H1 (cell line): ENCODE measurements at regions not wholly inside any gene's neighbourhood (a gene's known extent, or its start where the extent isn't known, plus 50 kb on each side); places are given as distances from the start of the nearest gene placed in this dataset.

Experiments
- CTCF ChIA-PET: fragments of 300-600 bp; sonication (Branson Sonifier 250); formaldehyde crosslinking; loops from one replicate; lab custom pipeline; 2021; ENCODE audit not compliant: partially characterized antibody; lab: Charles Lee
- POLR2A ChIA-PET: fragments of 300-600 bp; sonication (Branson Sonifier 250); formaldehyde crosslinking; loops from one replicate; lab custom pipeline; 2021; ENCODE audit warnings: inconsistent platforms; ENCODE audit not compliant: partially characterized antibody; lab: Charles Lee
- DNase-seq, 2 experiments: peaks; one replicate each; pipeline versions ENCODE4 v3.0.0 to v3.0.0-alpha.2; 2010 to 2022; ENCODE audit warnings: low spot score in 2 of 2, low read depth in 1 of 2, mixed read lengths in 1 of 2
- FAIRE-seq: peaks from 2 replicates; lab custom pipeline; 2011; peaks lifted over from hg19 to GRCh38; lab: Jason Lieb, UNC
- H2AFZ ChIP-seq: 2 replicates; pipeline ENCODE4 v1.8.1; 2012; ENCODE audit warnings: low read length, inconsistent platforms
- H2AK5ac ChIP-seq: 2 replicates; pipeline ENCODE4 v1.6.1; 2013; ENCODE audit warnings: low read depth, low read length
- H2BK120ac ChIP-seq: replicated peaks from 2 replicates; pipeline ENCODE3; 2013; ENCODE audit warnings: low read depth, low read length, inconsistent platforms
- H2BK12ac ChIP-seq: 2 replicates; pipeline ENCODE4 v1.6.1; 2013; ENCODE audit warnings: low read depth, low read length
- H2BK15ac ChIP-seq: 2 replicates; pipeline ENCODE4 v1.6.1; 2013; ENCODE audit warnings: low read length
- H2BK20ac ChIP-seq: 2 replicates; pipeline ENCODE4 v1.6.1; 2013; ENCODE audit warnings: low read length
- H2BK5ac ChIP-seq: 2 replicates; pipeline ENCODE4 v1.6.1; 2013; ENCODE audit warnings: low read depth, low read length
- H3K14ac ChIP-seq: 2 replicates; pipeline ENCODE4 v1.6.1; 2013; ENCODE audit warnings: inconsistent platforms; ENCODE audit not compliant: insufficient read length
- H3K18ac ChIP-seq: 2 replicates; pipeline ENCODE4 v1.6.1; 2013; ENCODE audit warnings: low read length; ENCODE audit errors: extremely low read depth
- H3K23ac ChIP-seq: 2 replicates; pipeline ENCODE4 v1.6.1; 2013; ENCODE audit warnings: inconsistent platforms; ENCODE audit not compliant: insufficient read length
- H3K23me2 ChIP-seq: 2 replicates; pipeline ENCODE4 v1.6.1; 2013; ENCODE audit warnings: low read depth, low read length
- H3K27ac ChIP-seq: 2 replicates; pipeline ENCODE4 v1.6.1; 2011; ENCODE audit warnings: low read depth, low read length, inconsistent platforms
- H3K27me3 ChIP-seq, 4 experiments: replicated peaks in 1 of 4; 1 replicate in 1 of 4; 2 replicates in 3 of 4; pipeline versions ENCODE4 v1.6.1 to v1.8.1; 2011 to 2013; ENCODE audit warnings: low read length in 3 of 4, mild to moderate bottlenecking in 3 of 4, inconsistent platforms in 2 of 4, mixed read lengths in 2 of 4, moderate library complexity in 1 of 4; ENCODE audit not compliant: control insufficient read depth in 3 of 4, insufficient read depth in 3 of 4; ENCODE audit errors: extremely low read depth in 1 of 4
- H3K36me3 ChIP-seq, 4 experiments: 2 replicates each; pipeline versions ENCODE4 v1.6.1 to v1.8.1; 2011 to 2013; ENCODE audit warnings: mild to moderate bottlenecking in 4 of 4, low read length in 3 of 4, moderate library complexity in 2 of 4, control low read depth in 1 of 4, inconsistent platforms in 1 of 4; ENCODE audit not compliant: insufficient read depth in 4 of 4, control insufficient read depth in 2 of 4
- H3K4ac ChIP-seq: replicated peaks from 2 replicates; pipeline ENCODE3; 2013; ENCODE audit warnings: low read length, low read depth, mixed read lengths, inconsistent platforms; ENCODE audit not compliant: insufficient read length
- H3K4me1 ChIP-seq, 4 experiments: replicated peaks in 1 of 4; 1 replicate in 1 of 4; 2 replicates in 3 of 4; pipeline versions ENCODE4 v1.6.1 to v1.8.1; 2011 to 2013; ENCODE audit warnings: low read length in 3 of 4, inconsistent platforms in 2 of 4, mixed read lengths in 1 of 4; ENCODE audit not compliant: insufficient read depth in 4 of 4, control insufficient read depth in 3 of 4
- H3K4me2 ChIP-seq, 2 experiments: 2 replicates each; pipeline versions ENCODE4 v1.6.1 to v1.8.1; 2011 to 2013; ENCODE audit warnings: low read depth in 2 of 2, low read length in 2 of 2, control low read depth in 1 of 2, inconsistent platforms in 1 of 2, mild to moderate bottlenecking in 1 of 2; ENCODE audit not compliant: insufficient read depth in 1 of 2
- H3K4me3 ChIP-seq, 4 experiments: fragments of 200-600, 300-600 bp in 1 of 4; sonication (generic), shearing (Covaris generic), sonication (Bioruptor Twin) in 1 of 4; 2 replicates each; pipeline versions ENCODE4 v1.5.1 to v1.8.1; 2011 to 2016; ENCODE audit warnings: low read length in 4 of 4, low read depth in 3 of 4, control low read depth in 2 of 4, inconsistent platforms in 2 of 4, mild to moderate bottlenecking in 2 of 4, mixed read lengths in 1 of 4, moderate library complexity in 1 of 4; ENCODE audit not compliant: insufficient read depth in 2 of 4; ENCODE audit errors: extremely low read depth in 1 of 4
- H3K56ac ChIP-seq: replicated peaks from 2 replicates; pipeline ENCODE3; 2013; ENCODE audit warnings: low read depth, mild to moderate bottlenecking, mixed read lengths, low read length, inconsistent platforms; ENCODE audit not compliant: insufficient read length
- H3K79me1 ChIP-seq: 2 replicates; pipeline ENCODE4 v1.6.1; 2013; ENCODE audit warnings: low read depth, low read length, control low read depth
- H3K79me2 ChIP-seq, 2 experiments: 2 replicates each; pipeline versions ENCODE4 v1.6.1 to v1.8.1; 2012 to 2013; ENCODE audit warnings: low read length in 2 of 2, mild to moderate bottlenecking in 2 of 2, inconsistent platforms in 1 of 2; ENCODE audit not compliant: insufficient read depth in 2 of 2, control insufficient read depth in 1 of 2
- H3K9ac ChIP-seq, 4 experiments: replicated peaks in 1 of 4; 1 replicate in 1 of 4; 2 replicates in 3 of 4; pipeline versions ENCODE4 v1.6.1 to v1.8.1; 2011 to 2013; ENCODE audit warnings: low read depth in 3 of 4, low read length in 3 of 4, control low read depth in 2 of 4, mild to moderate bottlenecking in 2 of 4, moderate library complexity in 2 of 4, inconsistent platforms in 1 of 4; ENCODE audit errors: extremely low read depth in 1 of 4
- H3K9me3 ChIP-seq, 2 experiments: 2 replicates each; pipeline versions ENCODE4 v1.6.1 to v1.8.1; 2012 to 2013; ENCODE audit warnings: mild to moderate bottlenecking in 2 of 2, moderate library complexity in 2 of 2, control low read depth in 1 of 2, inconsistent platforms in 1 of 2, low read depth in 1 of 2, low read length in 1 of 2, mixed read lengths in 1 of 2; ENCODE audit not compliant: insufficient read depth in 2 of 2
- H4K20me1 ChIP-seq, 2 experiments: replicated peaks in 1 of 2; 2 replicates each; pipeline versions ENCODE3 to v1.8.1; 2011 to 2013; ENCODE audit warnings: inconsistent platforms in 2 of 2, low read length in 2 of 2, mild to moderate bottlenecking in 1 of 2; ENCODE audit not compliant: insufficient read depth in 2 of 2, control insufficient read depth in 1 of 2
- H4K5ac ChIP-seq: 2 replicates; pipeline ENCODE4 v1.6.1; 2013; ENCODE audit warnings: low read length, low read depth, mixed read lengths, inconsistent platforms; ENCODE audit not compliant: insufficient read length
- H4K8ac ChIP-seq: 2 replicates; pipeline ENCODE4 v1.8.0; 2013; ENCODE audit warnings: mild to moderate bottlenecking, moderate library complexity, low read length, inconsistent platforms; ENCODE audit not compliant: insufficient read depth; ENCODE audit errors: extremely low read depth
- H4K91ac ChIP-seq: replicated peaks from 2 replicates; pipeline ENCODE3; 2013; ENCODE audit warnings: low read length, mixed read lengths, inconsistent platforms; ENCODE audit not compliant: insufficient read length
- E2F6 ChIP-seq: IDR thresholded peaks from 2 replicates; pipeline ENCODE4 v1.6.1; 2012; ENCODE audit warnings: inconsistent platforms
- GABPA ChIP-seq: IDR thresholded peaks from 2 replicates; pipeline ENCODE4 v1.6.1; 2011; ENCODE audit warnings: mild to moderate bottlenecking, low read length, moderate library complexity, borderline replicate concordance; ENCODE audit not compliant: insufficient read depth
- KDM4A ChIP-seq: IDR thresholded peaks from one replicate; pipeline ENCODE4 v1.7.1; 2012; ENCODE audit warnings: low read depth, mild to moderate bottlenecking, moderate library complexity, low read length, inconsistent platforms; ENCODE audit not compliant: severe bottlenecking
- PHF8 ChIP-seq: fragments of 200-600 bp; sonication (generic); conservative IDR thresholded peaks from 2 replicates; pipeline ENCODE4 v1.7.1; 2012; ENCODE audit warnings: low read depth, mild to moderate bottlenecking, inconsistent platforms, low read length, moderate library complexity
- RFX5 ChIP-seq: IDR thresholded peaks from 2 replicates; pipeline ENCODE4 v1.6.1; 2011; ENCODE audit warnings: low read depth, low read length, improper control_type of control experiment, borderline replicate concordance
- SIN3A ChIP-seq, 2 experiments: IDR thresholded peaks in 1 of 2; conservative IDR thresholded peaks in 1 of 2; 2 replicates each; pipeline ENCODE4 v1.6.1; 2011 to 2012; ENCODE audit warnings: low read length in 2 of 2, improper control_type of control experiment in 1 of 2, low read depth in 1 of 2, mild to moderate bottlenecking in 1 of 2
- SRF ChIP-seq: IDR thresholded peaks from 2 replicates; pipeline ENCODE4 v1.6.1; 2011; ENCODE audit warnings: mild to moderate bottlenecking, low read depth, low read length, moderate library complexity
- TAF1 ChIP-seq: IDR thresholded peaks from 2 replicates; pipeline ENCODE4 v1.6.1; 2011; ENCODE audit warnings: mild to moderate bottlenecking, low read depth, low read length
- TBP ChIP-seq: IDR thresholded peaks from 2 replicates; pipeline ENCODE4 v1.6.1; 2011; ENCODE audit warnings: low read depth, low read length, improper control_type of control experiment
- WGBS, 2 experiments: shearing (Covaris generic) in 1 of 2; methylation state at CpG; one replicate each; pipeline versions ENCODE4 v1.1.6 to v1.1.7; 2013 to 2015; ENCODE audit warnings: low lambda C conversion rate in 2 of 2, mixed read lengths in 2 of 2, inconsistent platforms in 1 of 2, low coverage in 1 of 2, missing lambda C conversion rate in 1 of 2; ENCODE audit not compliant: insufficient replicate concordance in 2 of 2, insufficient coverage in 1 of 2, insufficient read length in 1 of 2; ENCODE audit errors: extremely low coverage in 1 of 2, missing lambda C conversion rate in 1 of 2; 5-methylcytosine and 5-hydroxymethylcytosine counted together

GRCh38 chr13:91174886-91175501, 172.5 kb upstream of the MIR17HG start:
- H2BK15ac ChIP-seq: no peak overlapping the region
- no peak overlapping the region for H2BK12ac ChIP-seq
- no peak overlapping the region for H3K9ac ChIP-seq
- no peaks in the 10 kb centered on the region for H3K36me3 ChIP-seq
- H3K18ac ChIP-seq: peak overlapping the region; percentile 52; the same call in 1 of the 2 replicates
- ChIA-PET CTCF (interaction anchor here (1.0 to 1.6 kb wide), 6 partner anchors 9 to 93 kb away, joined by 3 to 5 read pairs (median 4); no protein-coding TSS in a partner anchor), POLR2A (interaction anchor here (1.1 kb wide), 1 partner anchor 13 kb away, joined by 3 read pairs; no protein-coding TSS in a partner anchor)
- H3K9me3 ChIP-seq: no peaks in the 10 kb centered on the region
- no peak overlapping the region for H2AK5ac ChIP-seq
- H3K14ac ChIP-seq: no peak overlapping the region
- H3K4me1 ChIP-seq: no peaks in the 10 kb centered on the region
- H2AFZ ChIP-seq: peak overlapping the region; percentile 94
- 47% methylated on average over 37 of the region's 52 CpGs; no CpG with 5 or more reads in 1 of the 2 experiments for WGBS, 2 experiments
- no peak overlapping the region for H3K4ac ChIP-seq
- DNase-seq (no peak), FAIRE-seq (no peak)
- H2BK5ac ChIP-seq: no peak overlapping the region
- peaks cover 1 to 9% (median 3%) of the 10 kb centered on the region in 4 experiments; a peak in 3 of 7 replicates for H3K27me3 ChIP-seq
- H3K4me3 ChIP-seq: peak overlapping the region; percentile 13 to 61 (median 32)
- H3K23ac ChIP-seq: no peak overlapping the region
- H4K20me1 ChIP-seq: no peaks in the 10 kb centered on the region
- H3K56ac ChIP-seq: no peak overlapping the region
- no peak overlapping the region for H2BK20ac ChIP-seq
- H4K91ac ChIP-seq: no peak overlapping the region
- H3K4me2 ChIP-seq: peak overlapping the region; percentile 36 to 64
- H3K27ac ChIP-seq: no peak overlapping the region
- no peaks in the 10 kb centered on the region for H3K79me1 ChIP-seq
- H3K79me2 ChIP-seq: no peaks in the 10 kb centered on the region
- H2BK120ac ChIP-seq: no peak overlapping the region
- no peak overlapping the region for H4K5ac ChIP-seq
- H3K23me2 ChIP-seq: no peaks in the 10 kb centered on the region
- peak overlapping the region; percentile 83 for H4K8ac ChIP-seq
- no peak for TF ChIP-seq SIN3A (conservative IDR thresholded peaks at IDR 0.05 in 1 of 2, IDR thresholded peaks at IDR 0.05 in 1 of 2; ENCODE audit: low read depth in 1 of 2, low read length in 2 of 2)
- no peak for TF ChIP-seq GABPA
- 0 out of 2 replicates have a peak, but pooled peaks have one; percentile 24 for TF ChIP-seq TAF1
- TF ChIP-seq E2F6: no peak
- TF ChIP-seq SRF: no peak
- peak; percentile 73 for TF ChIP-seq KDM4A
- no peak for TF ChIP-seq RFX5
- TF ChIP-seq TBP: no peak
- no peak for TF ChIP-seq PHF8
